Endodermal cell (in vitro differentiated cells): ENCODE measurements at regions not wholly inside any gene's neighbourhood (a gene's known extent, or its start where the extent isn't known, plus 50 kb on each side); places are given as distances from the start of the nearest gene placed in this dataset.

Experiments
- DNase-seq: peaks from one replicate; pipeline ENCODE4 v3.0.0-alpha.2; 2017
- H3K27ac ChIP-seq: 2 replicates; pipeline ENCODE4 v1.5.1; 2013; ENCODE audit warnings: mild to moderate bottlenecking, low read depth, low read length, moderate library complexity
- H3K27me3 ChIP-seq: 2 replicates; pipeline ENCODE4 v1.6.1; 2013; ENCODE audit warnings: mild to moderate bottlenecking, low read length, moderate library complexity; ENCODE audit not compliant: insufficient read depth, control insufficient read depth, poor library complexity, severe bottlenecking
- H3K36me3 ChIP-seq: 2 replicates; pipeline ENCODE4 v1.7.0; 2013; ENCODE audit warnings: mild to moderate bottlenecking, low read length, moderate library complexity; ENCODE audit not compliant: control insufficient read depth, insufficient read depth
- H3K4me1 ChIP-seq: one replicate; pipeline ENCODE4 v1.7.0; 2013; ENCODE audit warnings: low read length; ENCODE audit not compliant: control insufficient read depth, insufficient read depth
- H3K4me3 ChIP-seq: 2 replicates; pipeline ENCODE4 v1.5.1; 2013; ENCODE audit warnings: mild to moderate bottlenecking, low read length, moderate library complexity
- H3K9ac ChIP-seq: 2 replicates; pipeline ENCODE4 v1.6.1; 2013; ENCODE audit warnings: mild to moderate bottlenecking, low read length, moderate library complexity; ENCODE audit not compliant: poor library complexity, severe bottlenecking; ENCODE audit errors: extremely low read depth
- H3K9me3 ChIP-seq: 2 replicates; pipeline ENCODE4 v1.6.1; 2013; ENCODE audit warnings: mild to moderate bottlenecking, low read length, moderate library complexity; ENCODE audit not compliant: control insufficient read depth
- H3K27ac Mint-ChIP-seq: 2 replicates; pipeline ENCODE4 v1.8.0; 2020; ENCODE audit warnings: mixed read lengths
- H3K27me3 Mint-ChIP-seq: 2 replicates; pipeline ENCODE4 v1.8.0; 2021; ENCODE audit warnings: mild to moderate bottlenecking, mixed read lengths; ENCODE audit not compliant: insufficient read depth
- H3K36me3 Mint-ChIP-seq: 2 replicates; pipeline ENCODE4 v1.8.0; 2020; ENCODE audit warnings: low read depth, mixed read lengths
- H3K4me1 Mint-ChIP-seq: 2 replicates; pipeline ENCODE4 v1.8.0; 2020; ENCODE audit warnings: mixed read lengths
- H3K4me3 Mint-ChIP-seq: 2 replicates; pipeline ENCODE4 v1.8.0; 2020; ENCODE audit warnings: mild to moderate bottlenecking, moderate library complexity, mixed read lengths
- H3K9me3 Mint-ChIP-seq: 2 replicates; pipeline ENCODE4 v1.8.0; 2020; ENCODE audit warnings: mild to moderate bottlenecking, mixed read lengths
- CTCF ChIP-seq: fragments of 200-600 bp; sonication (generic); conservative IDR thresholded peaks from 2 replicates; pipeline ENCODE4 v1.5.0; 2021; ENCODE audit warnings: antibody characterized with exemption, mild to moderate bottlenecking
- WGBS, 2 experiments: methylation state at CpG; one replicate each; pipeline versions ENCODE4 v1.1.5 to v1.1.7; 2013; ENCODE audit warnings: missing lambda C conversion rate in 2 of 2, mixed read lengths in 1 of 2; ENCODE audit not compliant: insufficient coverage in 1 of 2, insufficient read length in 1 of 2; 5-methylcytosine and 5-hydroxymethylcytosine counted together

GRCh38 chr6:33862536-33862935, 58.7 kb upstream of the MLN start:
- no peaks in the 10 kb centered on the region for H3K9me3 Mint-ChIP-seq
- no peak for TF ChIP-seq CTCF

GRCh38 chr6:33861722-33862121, 57.9 kb upstream of the MLN start:
- Histone ChIP-seq H3K36me3 (no peaks in the 10 kb centered on the region), H3K4me3 (no peak overlapping the region), H3K9me3 (no peaks in the 10 kb centered on the region), H3K27ac (no peak overlapping the region), H3K9ac (no peak overlapping the region), H3K27me3 (no peaks in the 10 kb centered on the region), H3K4me1 (no peaks in the 10 kb centered on the region)
- H3K27me3 Mint-ChIP-seq, result peaks cover 5% of the 10 kb centered on the region
- TF ChIP-seq CTCF, result no peak
- H3K9me3 Mint-ChIP-seq, result no peaks in the 10 kb centered on the region
- 86 to 92% methylated on average over 2 of the region's 2 CpGs for WGBS, 2 experiments
- H3K27ac Mint-ChIP-seq, result no peak overlapping the region
- no peaks in the 10 kb centered on the region for H3K36me3 Mint-ChIP-seq
- DNase-seq, result no peak
- H3K4me1 Mint-ChIP-seq, result peaks cover 11% of the 10 kb centered on the region
- H3K4me3 Mint-ChIP-seq, result no peak overlapping the region

More at GRCh38 chr6:33862536-33862935, 58.7 kb upstream of the MLN start:
- H3K36me3 ChIP-seq, result no peaks in the 10 kb centered on the region
- WGBS, 2 experiments, result 93 to 94% methylated on average over 2 to 4 of the region's 4 CpGs
- Mint-ChIP-seq H3K27me3 (peaks cover 5% of the 10 kb centered on the region), H3K27ac (no peak overlapping the region), H3K36me3 (no peaks in the 10 kb centered on the region), H3K4me1 (peaks cover 11% of the 10 kb centered on the region), H3K4me3 (no peak overlapping the region)
- H3K4me3 ChIP-seq, result no peak overlapping the region
- H3K4me1 ChIP-seq, result no peaks in the 10 kb centered on the region
- H3K27ac ChIP-seq, result no peak overlapping the region
- no peaks in the 10 kb centered on the region for H3K9me3 ChIP-seq
- no peak for DNase-seq
- no peaks in the 10 kb centered on the region for H3K27me3 ChIP-seq
- no peak overlapping the region for H3K9ac ChIP-seq

GRCh38 chr6:33860706-33861474, 57.1 kb upstream of the MLN start:
- Mint-ChIP-seq H3K9me3 (no peaks in the 10 kb centered on the region), H3K27ac (no peak overlapping the region), H3K27me3 (peaks cover 5% of the 10 kb centered on the region), H3K36me3 (no peaks in the 10 kb centered on the region), H3K4me3 (no peak overlapping the region), H3K4me1 (peaks cover 11% of the 10 kb centered on the region)
- Histone ChIP-seq H3K27me3 (no peaks in the 10 kb centered on the region), H3K9me3 (no peaks in the 10 kb centered on the region), H3K27ac (no peak overlapping the region), H3K4me3 (no peak overlapping the region), H3K9ac (no peak overlapping the region), H3K4me1 (no peaks in the 10 kb centered on the region), H3K36me3 (no peaks in the 10 kb centered on the region)
- DNase-seq, result no peak
- 75 to 81% methylated on average over 6 to 7 of the region's 7 CpGs for WGBS, 2 experiments
- TF ChIP-seq CTCF, result no peak
